Muscle of leg (tissue), 3 donors: ENCODE measurements at regions not wholly inside any gene's neighbourhood (a gene's known extent, or its start where the extent isn't known, plus 50 kb on each side); places are given as distances from the start of the nearest gene placed in this dataset.

Source experiments
- DNase-seq: peaks from one replicate; pipeline ENCODE4 v3.0.0; 2013
- H3K27ac ChIP-seq: one replicate; pipeline ENCODE4 v1.5.1; 2013; ENCODE audit warnings: mild to moderate bottlenecking, low read length, control low read depth
- H3K27me3 ChIP-seq: one replicate; pipeline ENCODE4 v1.6.1; 2013; ENCODE audit warnings: low read length; ENCODE audit not compliant: control insufficient read depth, insufficient read depth
- H3K36me3 ChIP-seq: one replicate; pipeline ENCODE4 v1.6.1; 2013; ENCODE audit warnings: low read length; ENCODE audit not compliant: control insufficient read depth, insufficient read depth
- H3K4me1 ChIP-seq: one replicate; pipeline ENCODE4 v1.6.1; 2013; ENCODE audit warnings: low read length; ENCODE audit not compliant: control insufficient read depth, insufficient read depth
- H3K4me3 ChIP-seq: one replicate; pipeline ENCODE4 v1.5.1; 2013; ENCODE audit warnings: low read length, control low read depth
- H3K9me3 ChIP-seq: replicated peaks from 2 replicates; pipeline ENCODE4 v1.6.1; 2013; ENCODE audit warnings: low read depth, low read length; ENCODE audit not compliant: control insufficient read depth
- WGBS: methylation state at CpG from one replicate; pipeline ENCODE4 v1.1.5; 2013; ENCODE audit warnings: missing lambda C conversion rate; ENCODE audit not compliant: insufficient coverage; 5-methylcytosine and 5-hydroxymethylcytosine counted together

GRCh38 chr2:191754103-191754502 lies 76.2 kb downstream of the NABP1 start:
- Histone ChIP-seq H3K4me3 (no peak overlapping the region), H3K27me3 (no peaks in the 10 kb centered on the region), H3K9me3 (no peaks in the 10 kb centered on the region), H3K4me1 (no peaks in the 10 kb centered on the region), H3K27ac (no peak overlapping the region), H3K36me3 (no peaks in the 10 kb centered on the region)
- WGBS = 90% methylated on average over 3 of the region's 3 CpGs
- no peak for DNase-seq

GRCh38 chr2:191756761-191757160 lies 78.8 kb downstream of the NABP1 start:
- DNase-seq = peak; percentile 73
- no peaks in the 10 kb centered on the region for H3K9me3 ChIP-seq
- no peaks in the 10 kb centered on the region for H3K4me1 ChIP-seq
- H3K27ac ChIP-seq = peak overlapping the region; percentile 11
- H3K27me3 ChIP-seq = no peaks in the 10 kb centered on the region
- no peak overlapping the region for H3K4me3 ChIP-seq
- 53% methylated on average over 3 of the region's 4 CpGs for WGBS
- no peaks in the 10 kb centered on the region for H3K36me3 ChIP-seq

- WGBS = 60% methylated on average over 1 of the region's 1 CpG
- Histone ChIP-seq H3K27ac (no peak overlapping the region), H3K4me3 (no peak overlapping the region), H3K36me3 (no peaks in the 10 kb centered on the region), H3K27me3 (no peaks in the 10 kb centered on the region), H3K4me1 (no peaks in the 10 kb centered on the region), H3K9me3 (no peaks in the 10 kb centered on the region)
- DNase-seq = peak; percentile 70
Observed at GRCh38 chr2:191757208-191757607, 79.3 kb downstream of the NABP1 start.

- DNase-seq = no peak
- Histone ChIP-seq H3K4me3 (no peak overlapping the region), H3K27ac (no peak overlapping the region)
Observed at GRCh38 chr2:191758518-191759507, 80.9 kb downstream of the NABP1 start.

GRCh38 chr2:191759680-191760079 lies 81.7 kb downstream of the NABP1 start:
- H3K4me1 ChIP-seq = no peaks in the 10 kb centered on the region
- H3K4me3 ChIP-seq = no peak overlapping the region
- H3K27me3 ChIP-seq = no peaks in the 10 kb centered on the region
- no peak overlapping the region for H3K27ac ChIP-seq
- H3K9me3 ChIP-seq = no peaks in the 10 kb centered on the region
- DNase-seq = no peak
- H3K36me3 ChIP-seq = no peaks in the 10 kb centered on the region
- WGBS = no CpG with 5 or more reads among the region's 4 CpGs

More at GRCh38 chr2:191758518-191759507, 80.9 kb downstream of the NABP1 start:
- WGBS = 73% methylated on average over 3 of the region's 13 CpGs
- Histone ChIP-seq H3K4me1 (no peaks in the 10 kb centered on the region), H3K36me3 (no peaks in the 10 kb centered on the region), H3K27me3 (no peaks in the 10 kb centered on the region), H3K9me3 (no peaks in the 10 kb centered on the region)

- H3K36me3 ChIP-seq = no peaks in the 10 kb centered on the region
- no peak for DNase-seq
- H3K27ac ChIP-seq = no peak overlapping the region
- H3K4me3 ChIP-seq = no peak overlapping the region
- H3K9me3 ChIP-seq = no peaks in the 10 kb centered on the region
- H3K4me1 ChIP-seq = no peaks in the 10 kb centered on the region
- no peaks in the 10 kb centered on the region for H3K27me3 ChIP-seq
- WGBS = 20% methylated on average over 3 of the region's 4 CpGs
Observed at GRCh38 chr2:191760655-191761262, 82.8 kb downstream of the NABP1 start.

GRCh38 chr2:191773136-191773535 lies 73.8 kb downstream of the CAVIN2 start:
- 100% methylated on average over 1 of the region's 4 CpGs for WGBS
- no peaks in the 10 kb centered on the region for H3K36me3 ChIP-seq
- H3K9me3 ChIP-seq = peaks cover 2% of the 10 kb centered on the region
- no peaks in the 10 kb centered on the region for H3K4me1 ChIP-seq
- H3K4me3 ChIP-seq = no peak overlapping the region
- H3K27me3 ChIP-seq = no peaks in the 10 kb centered on the region
- no peak for DNase-seq
- no peak overlapping the region for H3K27ac ChIP-seq

- Histone ChIP-seq H3K4me1 (no peaks in the 10 kb centered on the region), H3K9me3 (peaks cover 2% of the 10 kb centered on the region), H3K4me3 (no peak overlapping the region), H3K36me3 (no peaks in the 10 kb centered on the region), H3K27ac (no peak overlapping the region), H3K27me3 (no peaks in the 10 kb centered on the region)
- no CpG with 5 or more reads among the region's 2 CpGs for WGBS
- peak; percentile 49 for DNase-seq
Observed at GRCh38 chr2:191777351-191777750, 69.5 kb downstream of the CAVIN2 start.

GRCh38 chr2:191778041-191778440 lies 68.8 kb downstream of the CAVIN2 start:
- peak; percentile 69 for DNase-seq
- 92% methylated on average over 1 of the region's 1 CpG for WGBS
- Histone ChIP-seq H3K4me3 (no peak overlapping the region), H3K27me3 (no peaks in the 10 kb centered on the region), H3K36me3 (no peaks in the 10 kb centered on the region), H3K4me1 (no peaks in the 10 kb centered on the region), H3K9me3 (peaks cover 2% of the 10 kb centered on the region), H3K27ac (no peak overlapping the region)

GRCh38 chr2:191782351-191782750 lies 64.5 kb downstream of the CAVIN2 start:
- Histone ChIP-seq H3K36me3 (no peaks in the 10 kb centered on the region), H3K27ac (no peak overlapping the region), H3K27me3 (no peaks in the 10 kb centered on the region), H3K9me3 (no peaks in the 10 kb centered on the region), H3K4me1 (no peaks in the 10 kb centered on the region), H3K4me3 (no peak overlapping the region)
- 80% methylated on average over 4 of the region's 8 CpGs for WGBS
- DNase-seq = no peak
